ENCODE measurements at regions not wholly inside any gene's neighbourhood (a gene's known extent, or its start where the extent isn't known, plus 50 kb on each side); places are given as distances from the start of the nearest gene placed in this dataset.

GRCh38 chr12:107443320-107444090 is 242.1 kb upstream of the PWP1 start:
- peaks cover 8 to 22% of the 10 kb centered on the region in 2 donors for H3K4me1 ChIP-seq (ENCODE audit: control insufficient read depth in 1 of 2, insufficient read depth in 2 of 2, low read length in 2 of 2)
- H3K27me3 ChIP-seq (ENCODE audit: control insufficient read depth in 1 of 2, insufficient read depth in 2 of 2, low read length in 2 of 2) = no peaks in the 10 kb centered on the region
- no peak overlapping the region for H3K9ac ChIP-seq (ENCODE audit: low read depth in 1 of 2, low read length in 2 of 2)
- no peak overlapping the region for H3K27ac ChIP-seq (ENCODE audit: low read depth, low read length)
- no peaks in the 10 kb centered on the region for H3K36me3 ChIP-seq (ENCODE audit: control insufficient read depth in 1 of 2, insufficient read depth in 2 of 2, low read length in 2 of 2)
- H3K9me3 ChIP-seq (ENCODE audit: control insufficient read depth in 1 of 2, low read length in 2 of 2) = no peaks in the 10 kb centered on the region
- no peak overlapping the region for H3K4me3 ChIP-seq (ENCODE audit: low read depth in 1 of 2, low read length in 2 of 2)

- H3K4me3 ChIP-seq (ENCODE audit: low read depth in 1 of 2, low read length in 2 of 2) = no peak overlapping the region
- no peak overlapping the region for H3K27ac ChIP-seq (ENCODE audit: low read depth, low read length)
- no peaks in the 10 kb centered on the region for H3K9me3 ChIP-seq (ENCODE audit: control insufficient read depth in 1 of 2, low read length in 2 of 2)
- H3K27me3 ChIP-seq (ENCODE audit: control insufficient read depth in 1 of 2, insufficient read depth in 2 of 2, low read length in 2 of 2) = no peaks in the 10 kb centered on the region
- peaks cover 3 to 12% of the 10 kb centered on the region in 2 donors for H3K4me1 ChIP-seq (ENCODE audit: control insufficient read depth in 1 of 2, insufficient read depth in 2 of 2, low read length in 2 of 2)
- H3K9ac ChIP-seq (ENCODE audit: low read depth in 1 of 2, low read length in 2 of 2) = no peak overlapping the region
- H3K36me3 ChIP-seq (ENCODE audit: control insufficient read depth in 1 of 2, insufficient read depth in 2 of 2, low read length in 2 of 2) = no peaks in the 10 kb centered on the region
Measured at GRCh38 chr12:107444771-107445170, 240.8 kb upstream of the PWP1 start.

- Histone ChIP-seq H3K36me3 (ENCODE audit: control insufficient read depth in 1 of 2, insufficient read depth in 2 of 2, low read length in 2 of 2) (no peaks in the 10 kb centered on the region), H3K9ac (ENCODE audit: low read depth in 1 of 2, low read length in 2 of 2) (no peak overlapping the region), H3K9me3 (ENCODE audit: control insufficient read depth in 1 of 2, low read length in 2 of 2) (no peaks in the 10 kb centered on the region), H3K4me3 (ENCODE audit: low read depth in 1 of 2, low read length in 2 of 2) (no peak overlapping the region), H3K27me3 (ENCODE audit: control insufficient read depth in 1 of 2, insufficient read depth in 2 of 2, low read length in 2 of 2) (no peaks in the 10 kb centered on the region), H3K27ac (ENCODE audit: low read depth, low read length) (no peak overlapping the region), H3K4me1 (ENCODE audit: control insufficient read depth in 1 of 2, insufficient read depth in 2 of 2, low read length in 2 of 2) (peaks cover 0 to 3% of the 10 kb centered on the region in 2 donors)
Measured at GRCh38 chr12:107446476-107446875, 239.1 kb upstream of the PWP1 start.

GRCh38 chr12:107447336-107447735 is 238.3 kb upstream of the PWP1 start:
- Histone ChIP-seq H3K4me1 (ENCODE audit: control insufficient read depth in 1 of 2, insufficient read depth in 2 of 2, low read length in 2 of 2) (no peaks in the 10 kb centered on the region), H3K9me3 (ENCODE audit: control insufficient read depth in 1 of 2, low read length in 2 of 2) (no peaks in the 10 kb centered on the region), H3K27me3 (ENCODE audit: control insufficient read depth in 1 of 2, insufficient read depth in 2 of 2, low read length in 2 of 2) (no peaks in the 10 kb centered on the region), H3K36me3 (ENCODE audit: control insufficient read depth in 1 of 2, insufficient read depth in 2 of 2, low read length in 2 of 2) (no peaks in the 10 kb centered on the region), H3K9ac (ENCODE audit: low read depth in 1 of 2, low read length in 2 of 2) (no peak overlapping the region), H3K4me3 (ENCODE audit: low read depth in 1 of 2, low read length in 2 of 2) (no peak overlapping the region), H3K27ac (ENCODE audit: low read depth, low read length) (no peak overlapping the region)

GRCh38 chr12:107448198-107448597 is 237.4 kb upstream of the PWP1 start:
- H3K4me3 ChIP-seq (ENCODE audit: low read depth in 1 of 2, low read length in 2 of 2) = no peak overlapping the region
- H3K9me3 ChIP-seq (ENCODE audit: control insufficient read depth in 1 of 2, low read length in 2 of 2) = no peaks in the 10 kb centered on the region
- no peaks in the 10 kb centered on the region for H3K4me1 ChIP-seq (ENCODE audit: control insufficient read depth in 1 of 2, insufficient read depth in 2 of 2, low read length in 2 of 2)
- no peaks in the 10 kb centered on the region for H3K27me3 ChIP-seq (ENCODE audit: control insufficient read depth in 1 of 2, insufficient read depth in 2 of 2, low read length in 2 of 2)
- no peak overlapping the region for H3K9ac ChIP-seq (ENCODE audit: low read depth in 1 of 2, low read length in 2 of 2)
- no peak overlapping the region for H3K27ac ChIP-seq (ENCODE audit: low read depth, low read length)
- H3K36me3 ChIP-seq (ENCODE audit: control insufficient read depth in 1 of 2, insufficient read depth in 2 of 2, low read length in 2 of 2) = no peaks in the 10 kb centered on the region

- Histone ChIP-seq H3K36me3 (ENCODE audit: control insufficient read depth in 1 of 2, insufficient read depth in 2 of 2, low read length in 2 of 2) (no peaks in the 10 kb centered on the region), H3K4me1 (ENCODE audit: control insufficient read depth in 1 of 2, insufficient read depth in 2 of 2, low read length in 2 of 2) (no peaks in the 10 kb centered on the region), H3K9ac (ENCODE audit: low read depth in 1 of 2, low read length in 2 of 2) (no peak overlapping the region), H3K9me3 (ENCODE audit: control insufficient read depth in 1 of 2, low read length in 2 of 2) (no peaks in the 10 kb centered on the region), H3K27me3 (ENCODE audit: control insufficient read depth in 1 of 2, insufficient read depth in 2 of 2, low read length in 2 of 2) (no peaks in the 10 kb centered on the region), H3K4me3 (ENCODE audit: low read depth in 1 of 2, low read length in 2 of 2) (no peak overlapping the region), H3K27ac (ENCODE audit: low read depth, low read length) (no peak overlapping the region)
Measured at GRCh38 chr12:107449891-107450290, 235.7 kb upstream of the PWP1 start.

GRCh38 chr12:107450541-107450940 is 235.1 kb upstream of the PWP1 start:
- H3K9ac ChIP-seq (ENCODE audit: low read depth in 1 of 2, low read length in 2 of 2) = no peak overlapping the region
- H3K27me3 ChIP-seq (ENCODE audit: control insufficient read depth in 1 of 2, insufficient read depth in 2 of 2, low read length in 2 of 2) = no peaks in the 10 kb centered on the region
- H3K9me3 ChIP-seq (ENCODE audit: control insufficient read depth in 1 of 2, low read length in 2 of 2) = no peaks in the 10 kb centered on the region
- H3K36me3 ChIP-seq (ENCODE audit: control insufficient read depth in 1 of 2, insufficient read depth in 2 of 2, low read length in 2 of 2) = no peaks in the 10 kb centered on the region
- no peaks in the 10 kb centered on the region for H3K4me1 ChIP-seq (ENCODE audit: control insufficient read depth in 1 of 2, insufficient read depth in 2 of 2, low read length in 2 of 2)
- H3K27ac ChIP-seq (ENCODE audit: low read depth, low read length) = no peak overlapping the region
- no peak overlapping the region for H3K4me3 ChIP-seq (ENCODE audit: low read depth in 1 of 2, low read length in 2 of 2)

GRCh38 chr12:107451246-107451645 is 234.4 kb upstream of the PWP1 start:
- Histone ChIP-seq H3K4me3 (ENCODE audit: low read depth in 1 of 2, low read length in 2 of 2) (no peak overlapping the region), H3K9ac (ENCODE audit: low read depth in 1 of 2, low read length in 2 of 2) (no peak overlapping the region), H3K27ac (ENCODE audit: low read depth, low read length) (no peak overlapping the region), H3K4me1 (ENCODE audit: control insufficient read depth in 1 of 2, insufficient read depth in 2 of 2, low read length in 2 of 2) (no peaks in the 10 kb centered on the region), H3K9me3 (ENCODE audit: control insufficient read depth in 1 of 2, low read length in 2 of 2) (no peaks in the 10 kb centered on the region), H3K27me3 (ENCODE audit: control insufficient read depth in 1 of 2, insufficient read depth in 2 of 2, low read length in 2 of 2) (no peaks in the 10 kb centered on the region), H3K36me3 (ENCODE audit: control insufficient read depth in 1 of 2, insufficient read depth in 2 of 2, low read length in 2 of 2) (no peaks in the 10 kb centered on the region)

GRCh38 chr12:107454109-107454830 is 231.3 kb upstream of the PWP1 start:
- Histone ChIP-seq H3K27me3 (ENCODE audit: control insufficient read depth in 1 of 2, insufficient read depth in 2 of 2, low read length in 2 of 2) (no peaks in the 10 kb centered on the region), H3K4me3 (ENCODE audit: low read depth in 1 of 2, low read length in 2 of 2) (no peak overlapping the region)

GRCh38 chr12:107457362-107457935 is 228.2 kb upstream of the PWP1 start:
- no peak overlapping the region for H3K4me3 ChIP-seq (ENCODE audit: low read depth in 1 of 2, low read length in 2 of 2)
- H3K36me3 ChIP-seq (ENCODE audit: control insufficient read depth in 1 of 2, insufficient read depth in 2 of 2, low read length in 2 of 2) = no peaks in the 10 kb centered on the region
- no peaks in the 10 kb centered on the region for H3K27me3 ChIP-seq (ENCODE audit: control insufficient read depth in 1 of 2, insufficient read depth in 2 of 2, low read length in 2 of 2)
- H3K9ac ChIP-seq (ENCODE audit: low read depth in 1 of 2, low read length in 2 of 2) = no peak overlapping the region
- H3K9me3 ChIP-seq (ENCODE audit: control insufficient read depth in 1 of 2, low read length in 2 of 2) = no peaks in the 10 kb centered on the region
- peaks cover 0 to 9% of the 10 kb centered on the region in 2 donors for H3K4me1 ChIP-seq (ENCODE audit: control insufficient read depth in 1 of 2, insufficient read depth in 2 of 2, low read length in 2 of 2)
- H3K27ac ChIP-seq (ENCODE audit: low read depth, low read length) = no peak overlapping the region

More at GRCh38 chr12:107454109-107454830, 231.3 kb upstream of the PWP1 start:
- no peak overlapping the region for H3K27ac ChIP-seq (ENCODE audit: low read depth, low read length)
- no peaks in the 10 kb centered on the region for H3K9me3 ChIP-seq (ENCODE audit: control insufficient read depth in 1 of 2, low read length in 2 of 2)
- peaks cover 0 to 9% of the 10 kb centered on the region in 2 donors for H3K4me1 ChIP-seq (ENCODE audit: control insufficient read depth in 1 of 2, insufficient read depth in 2 of 2, low read length in 2 of 2)
- H3K9ac ChIP-seq (ENCODE audit: low read depth in 1 of 2, low read length in 2 of 2) = no peak overlapping the region
- no peaks in the 10 kb centered on the region for H3K36me3 ChIP-seq (ENCODE audit: control insufficient read depth in 1 of 2, insufficient read depth in 2 of 2, low read length in 2 of 2)

Data from duodenal mucosa (tissue), 2 donors.